Hematopoietic multipotent progenitor cell (in vitro differentiated cells): ENCODE measurements at regions not wholly inside any gene's neighbourhood (a gene's known extent, or its start where the extent isn't known, plus 50 kb on each side); places are given as distances from the start of the nearest gene placed in this dataset.
"Not testable (repeated sequence)": the region's sequence is repeated elsewhere in the genome, so short reads cannot be mapped to it uniquely, and the experiment has no call there.

ENCODE experiments used
- DNase-seq, 3 donors: peaks; one replicate each; pipeline ENCODE4 v3.0.0-alpha.2; 2011 to 2015; ENCODE audit warnings: low read depth in 2 of 3, low spot score in 2 of 3

GRCh38 chr5:26012078-26012477 is 1026.3 kb downstream of the CDH9 start:
- no peak for DNase-seq

DNA sequence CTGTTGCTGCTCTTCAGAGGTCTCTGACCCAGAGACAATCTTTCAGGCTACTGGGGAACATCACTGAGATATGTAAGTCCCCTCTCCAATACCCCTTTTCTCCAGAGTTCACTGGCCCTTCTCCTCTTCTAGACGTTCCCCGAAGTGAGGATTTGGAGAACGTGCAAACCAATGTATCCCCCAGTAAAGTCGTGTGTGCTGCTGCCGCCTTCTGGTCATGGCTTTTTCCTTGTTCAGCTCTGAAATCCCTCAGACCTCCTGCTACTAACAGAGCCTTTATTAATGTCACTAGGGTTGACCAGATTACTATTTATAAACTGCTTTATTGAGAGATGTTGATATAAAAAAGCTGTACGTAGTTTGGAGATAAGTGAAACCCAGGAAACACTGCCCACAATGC is 1028.6 kb downstream of the CDH9 start:
- DNase-seq, result peak in 2 of 3 donors; percentile 0

GRCh38 chr5:26003966-26004365 is 1034.4 kb downstream of the CDH9 start:
- no peak for DNase-seq

GRCh38 chr5:25995209-25995608 is 1043.2 kb downstream of the CDH9 start:
- DNase-seq, result no peak

DNA sequence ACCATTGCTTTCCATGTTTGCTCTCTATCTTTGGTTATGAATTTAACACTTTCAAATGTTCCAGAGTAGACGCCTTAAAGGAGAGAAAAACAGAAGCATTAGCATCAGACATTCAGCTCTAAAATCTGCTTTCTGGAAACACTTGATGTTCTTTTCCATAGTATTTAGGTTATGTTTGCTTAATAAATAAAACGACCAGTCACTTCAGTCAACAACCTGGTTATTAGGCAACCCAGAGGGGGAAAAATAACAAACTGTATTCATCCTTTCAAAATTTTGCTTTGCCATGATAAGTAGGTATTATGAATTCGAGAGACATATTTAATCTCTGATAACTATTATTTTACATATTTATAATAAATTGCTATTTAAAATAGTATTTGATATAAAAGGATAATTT is 1044.7 kb downstream of the CDH9 start:
- no peak for DNase-seq

GRCh38 chr5:25991639-25992038 is 1046.7 kb downstream of the CDH9 start:
- no peak for DNase-seq

DNA sequence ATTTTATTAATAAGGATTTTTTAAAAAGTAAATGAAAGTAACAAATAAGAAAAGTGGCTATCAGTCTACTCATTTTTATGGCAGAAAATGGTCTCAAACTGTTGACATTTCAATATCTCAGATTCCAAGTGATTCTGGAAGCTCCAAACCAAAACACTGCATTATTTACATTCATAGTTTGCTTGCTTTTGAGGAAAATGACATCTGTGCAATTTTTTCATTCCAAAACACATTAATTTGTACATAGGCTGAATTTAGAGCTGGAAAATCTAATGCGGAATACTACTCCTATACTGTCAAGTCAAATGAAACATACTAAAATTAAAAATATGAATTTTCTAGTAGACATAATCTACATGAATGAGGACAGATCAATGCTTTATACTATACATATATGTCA is 1047.6 kb downstream of the CDH9 start:
- DNase-seq, result no peak

- no peak for DNase-seq
Measured at GRCh38 chr5:25979086-25979485, 1059.3 kb downstream of the CDH9 start.

GRCh38 chr5:25975885-25976284 is 1062.5 kb downstream of the CDH9 start:
- DNase-seq, result no peak

GRCh38 chr5:25974451-25974850 is 1063.9 kb downstream of the CDH9 start:
- no peak for DNase-seq

DNA sequence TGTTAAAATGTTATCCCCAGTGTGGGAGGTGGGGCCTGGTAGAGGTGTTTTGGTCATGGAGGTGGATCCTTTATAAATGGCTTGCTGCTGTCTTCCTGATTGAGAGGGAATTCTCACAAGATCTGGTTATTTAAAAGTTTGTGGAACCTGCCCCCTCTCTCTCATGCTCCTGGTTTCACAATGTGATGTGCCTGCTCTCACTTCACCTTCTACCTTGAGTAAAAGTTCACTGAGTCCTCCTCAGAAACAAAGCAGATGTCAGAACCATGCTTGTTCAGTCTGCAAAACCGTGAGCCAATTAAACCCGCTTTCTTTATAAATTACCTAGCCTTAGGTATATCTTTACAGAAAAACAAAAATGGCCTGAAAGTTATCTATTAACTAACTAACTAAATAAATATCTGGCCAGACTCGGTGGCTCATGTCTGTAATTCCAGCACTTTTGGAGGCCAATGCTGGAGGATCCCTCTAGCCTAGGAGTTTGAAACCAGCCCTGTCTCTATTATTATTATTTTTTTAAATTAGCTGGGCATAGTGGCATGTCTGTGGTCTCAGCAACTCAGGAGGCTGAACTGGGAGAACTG is 1067.4 kb downstream of the CDH9 start:
- no peak for DNase-seq

DNA sequence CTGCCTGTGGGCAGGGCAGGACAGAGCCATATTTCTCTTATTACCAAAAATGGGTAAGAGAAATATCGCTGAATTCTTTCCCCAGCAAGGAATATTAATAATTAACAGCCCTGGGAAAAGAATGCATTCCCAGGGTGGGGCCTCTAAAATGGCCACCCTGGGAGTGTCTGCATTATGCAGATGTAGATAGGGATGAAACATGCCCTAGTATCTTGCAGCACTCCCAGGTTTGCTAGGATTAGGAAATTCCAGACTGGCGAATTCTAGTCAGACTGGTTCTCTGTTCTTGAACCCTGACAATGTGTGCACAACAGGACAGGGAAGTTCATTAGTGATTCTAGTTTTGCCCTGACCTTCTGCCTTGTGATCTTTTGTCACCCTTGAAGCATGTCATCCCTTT is 1069.3 kb downstream of the CDH9 start:
- not testable (repeated sequence) for DNase-seq

- no peak for DNase-seq
Measured at GRCh38 chr5:25964009-25964372, 1074.4 kb downstream of the CDH9 start.

DNA sequence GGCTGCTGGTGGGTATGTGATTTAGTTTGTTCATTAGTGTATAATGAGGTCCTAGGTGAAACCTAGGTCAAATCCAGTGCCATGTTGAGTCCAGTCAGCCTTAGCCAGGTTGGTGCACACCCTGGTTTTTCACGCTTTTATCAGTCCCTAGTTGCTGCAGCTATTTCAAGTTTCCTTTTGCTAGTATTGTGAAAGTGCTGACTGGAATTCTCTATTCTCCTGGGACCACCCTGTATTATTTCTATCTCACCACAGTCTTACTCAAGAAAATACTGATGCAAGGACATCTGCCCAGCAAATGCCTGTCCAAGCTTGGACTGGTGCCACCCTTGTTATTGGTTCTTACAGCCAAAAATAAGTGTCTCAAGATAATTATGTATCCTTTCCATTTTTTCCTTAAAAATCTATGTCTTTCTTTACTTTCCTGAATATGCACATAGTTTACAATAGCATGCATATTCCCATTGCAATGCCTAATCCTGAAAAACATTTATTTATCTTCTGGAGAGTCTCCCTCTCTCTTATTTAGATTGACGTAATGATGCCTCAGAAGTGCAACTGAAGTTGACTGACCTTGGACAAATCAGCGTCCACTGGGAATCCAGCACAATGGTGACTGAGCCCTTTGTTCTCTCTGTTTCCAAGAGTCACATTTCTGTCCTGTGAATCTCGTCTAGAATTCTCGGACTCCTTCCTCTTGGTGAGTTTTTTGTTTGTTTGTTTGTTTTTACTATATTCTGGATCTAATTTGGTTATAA is 1075.0 kb downstream of the CDH9 start:
- no peak for DNase-seq

GRCh38 chr5:25955337-25955736 is 1083.0 kb downstream of the CDH9 start:
- DNase-seq, result no peak

- DNase-seq, result no peak
Measured at GRCh38 chr5:25950681-25951080, 1087.7 kb downstream of the CDH9 start.

- no peak for DNase-seq
Measured at GRCh38 chr5:25948278-25948677, 1090.1 kb downstream of the CDH9 start.

GRCh38 chr5:25944786-25945185 is 1093.6 kb downstream of the CDH9 start:
- DNase-seq, result no peak

DNA sequence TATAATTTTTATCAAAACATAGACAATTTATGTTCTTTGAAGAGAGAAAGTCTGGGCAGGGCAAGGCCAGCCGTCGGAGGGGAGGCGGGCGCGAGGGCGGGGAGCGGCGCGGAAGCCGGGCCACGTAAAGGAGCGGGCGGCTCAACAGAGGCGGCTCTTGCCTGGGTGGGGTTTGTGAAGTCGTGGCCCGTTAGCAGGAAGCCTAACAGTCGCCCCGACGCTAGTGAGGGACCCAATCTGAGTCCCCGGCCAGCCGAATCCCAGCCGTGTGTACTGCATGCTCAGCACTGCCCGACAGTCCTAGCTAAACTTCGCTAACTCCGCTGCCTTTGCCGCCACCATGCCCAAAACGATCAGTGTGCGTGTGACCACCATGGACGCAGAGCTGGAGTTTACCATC is 1129.2 kb downstream of the CDH9 start:
- DNase-seq, result no peak

- no peak for DNase-seq
Measured at GRCh38 chr5:25905646-25906045, 1132.7 kb downstream of the CDH9 start.

- no peak for DNase-seq
Measured at GRCh38 chr5:25892211-25892610, 1146.2 kb downstream of the CDH9 start.

DNA sequence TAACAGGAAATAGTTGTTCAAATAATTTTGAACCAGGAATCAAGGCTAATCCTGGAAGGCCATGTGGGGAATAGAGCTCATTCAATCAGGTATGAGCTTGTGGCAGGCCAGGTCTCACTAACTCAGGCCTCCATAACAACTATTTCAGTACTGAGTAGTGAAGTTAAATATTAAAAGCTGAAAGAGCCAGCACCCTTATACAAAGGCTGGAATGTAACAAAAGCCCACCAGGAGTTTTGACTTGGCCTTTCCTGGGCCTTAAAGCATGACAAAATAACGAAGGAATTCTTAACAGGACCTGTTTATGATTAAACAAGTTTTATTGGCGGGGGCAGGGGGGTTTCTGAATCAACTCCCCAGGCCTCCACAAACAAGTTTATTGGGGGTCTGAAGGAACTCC is 1146.7 kb downstream of the CDH9 start:
- no peak for DNase-seq
